Stomach (tissue), 8 donors: ENCODE measurements at regions not wholly inside any gene's neighbourhood (a gene's known extent, or its start where the extent isn't known, plus 50 kb on each side); places are given as distances from the start of the nearest gene placed in this dataset.
"Not testable (repeated sequence)": the region's sequence is repeated elsewhere in the genome, so short reads cannot be mapped to it uniquely, and the experiment has no call there.

ENCODE experiments used
- DNase-seq, 2 donors: peaks; one replicate each; pipeline versions ENCODE4 v3.0.0 to v3.0.0-alpha.2; 2013 to 2019
- H3K27ac ChIP-seq, 5 donors: fragments of 200-600 bp in 4 of 5; sonication (generic) in 4 of 5; one replicate each; pipeline ENCODE4 v1.5.1; 2013 to 2019; ENCODE audit warnings: mild to moderate bottlenecking in 1 of 5, moderate library complexity in 1 of 5
- H3K27me3 ChIP-seq, 3 donors: fragments of 200-600 bp; sonication (generic); one replicate each; pipeline ENCODE4 v1.5.1; 2017 to 2019; ENCODE audit warnings: mixed run types in 1 of 3
- H3K36me3 ChIP-seq, 4 donors: fragments of 200-600 bp; sonication (generic); 1 replicate in 3 of 4; 2 replicates in 1 of 4; pipeline ENCODE4 v1.5.1; 2016 to 2019
- H3K4me1 ChIP-seq, 4 donors: fragments of 200-600 bp; sonication (generic); one replicate each; pipeline ENCODE4 v1.5.1; 2016 to 2019
- H3K4me3 ChIP-seq, 4 donors: fragments of 200-600 bp; sonication (generic) in 3 of 4; one replicate each; pipeline ENCODE4 v1.5.1; 2016 to 2019; ENCODE audit warnings: mild to moderate bottlenecking in 1 of 4
- H3K9me3 ChIP-seq, 4 donors: fragments of 200-600 bp; sonication (generic); one replicate each; pipeline ENCODE4 v1.5.1; 2016 to 2019
- CTCF ChIP-seq, 7 experiments: fragments of 450-650 bp in 4 of 7; fragments of 200-600 bp in 3 of 7; sonication (generic) in 3 of 7; IDR thresholded peaks; one replicate each; pipeline ENCODE4 v1.5.1; 2016 to 2019; ENCODE audit warnings: antibody characterized with exemption in 7 of 7, control low read depth in 2 of 7, mild to moderate bottlenecking in 1 of 7
- EP300 ChIP-seq: sonication (generic); formaldehyde crosslinking; IDR thresholded peaks from one replicate; pipeline ENCODE4 v1.6.1; 2017; ENCODE audit warnings: antibody characterized with exemption
- POLR2A ChIP-seq, 4 donors: fragments of 450-650 bp; IDR thresholded peaks; one replicate each; pipeline ENCODE4 v1.6.1; 2016; ENCODE audit warnings: antibody characterized with exemption in 4 of 4, control low read depth in 2 of 4, mild to moderate bottlenecking in 1 of 4, moderate library complexity in 1 of 4
- POLR2AphosphoS5 ChIP-seq, 3 donors: sonication (generic); formaldehyde crosslinking; IDR thresholded peaks; one replicate each; pipeline ENCODE4 v1.6.1; 2016; ENCODE audit warnings: antibody characterized with exemption in 3 of 3
- WGBS, 5 donors: extraction: QIAGEN DNeasy Blood & Tissue Kit in 3 of 5; methylation state at CpG; one replicate each; pipeline versions ENCODE4 v1.1.5 to v1.1.7; 2013 to 2018; 5-methylcytosine and 5-hydroxymethylcytosine counted together
- intact Hi-C: fragments of 100-400 bp; cut with DNase I; formaldehyde crosslinking; loops from one replicate; pipeline ENCODE4 v1.15.1; 2023; ENCODE audit warnings: low total_unique reads
- donor health status: healthy with polysubstance abuse.
- donor health status: Bipolar disorder and iron deficiency.
- donor health status: healthy.

GRCh38 chr3:147161833-147162232 lies 244.5 kb downstream of the ZIC4 start:
- no peak for DNase-seq
- Histone ChIP-seq H3K4me1 (no peaks in the 10 kb centered on the region), H3K27me3 (no peaks in the 10 kb centered on the region), H3K4me3 (no peak overlapping the region), H3K9me3 (no peaks in the 10 kb centered on the region), H3K27ac (no peak overlapping the region), H3K36me3 (no peaks in the 10 kb centered on the region)
- 67 to 86% (median 77%) methylated on average over 3 of the region's 3 CpGs for WGBS, 5 donors
- intact Hi-C loops, result no loop called here
- TF ChIP-seq CTCF (IDR thresholded peaks at IDR 0.05) (no peak), EP300 (no peak), POLR2A (IDR thresholded peaks at IDR 0.05) (no peak), POLR2AphosphoS5 (IDR thresholded peaks at IDR 0.05) (no peak)

- H3K4me3 ChIP-seq, result no peak overlapping the region
- no peak overlapping the region for H3K27ac ChIP-seq
- DNase-seq, result no peak
- TF ChIP-seq EP300 (no peak), POLR2A (IDR thresholded peaks at IDR 0.05) (no peak), CTCF (IDR thresholded peaks at IDR 0.05) (no peak), POLR2AphosphoS5 (IDR thresholded peaks at IDR 0.05) (no peak)
- intact Hi-C loops, result no loop called here
- no peaks in the 10 kb centered on the region for H3K9me3 ChIP-seq
- H3K27me3 ChIP-seq, result no peaks in the 10 kb centered on the region
- no peaks in the 10 kb centered on the region for H3K36me3 ChIP-seq
- H3K4me1 ChIP-seq, result no peaks in the 10 kb centered on the region
Measured at GRCh38 chr3:147160984-147161383, 245.4 kb downstream of the ZIC4 start.

DNA sequence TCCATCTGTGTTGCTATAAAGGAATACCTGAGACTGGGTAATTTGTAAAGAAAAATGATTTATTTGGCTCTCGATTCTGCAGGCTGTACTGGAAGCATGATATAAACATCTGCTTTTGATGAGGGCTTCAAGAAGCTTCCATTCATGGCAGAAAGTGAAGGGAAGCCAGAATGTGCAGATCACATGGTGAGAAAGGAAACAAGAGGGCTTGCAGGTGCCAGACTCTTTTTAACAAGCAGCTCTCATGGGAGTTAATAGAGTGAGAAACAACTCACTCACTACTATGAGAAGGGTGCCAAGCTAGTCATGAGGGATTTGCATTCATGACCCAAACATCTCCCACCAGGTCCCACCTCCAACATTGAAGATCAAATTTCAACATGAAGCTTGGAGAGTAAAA lies 247.2 kb downstream of the ZIC4 start:
- H3K27ac ChIP-seq, result no peak overlapping the region
- H3K9me3 ChIP-seq, result peaks cover 0 to 13% (median 7%) of the 10 kb centered on the region in 4 donors
- WGBS, 5 donors, result 28 to 68% (median 64%) methylated on average over 1 of the region's 1 CpG
- no peak for TF ChIP-seq POLR2A (IDR thresholded peaks at IDR 0.05)
- TF ChIP-seq POLR2AphosphoS5 (IDR thresholded peaks at IDR 0.05), result no peak
- TF ChIP-seq CTCF (IDR thresholded peaks at IDR 0.05), result no peak
- TF ChIP-seq EP300, result no peak
- no peaks in the 10 kb centered on the region for H3K36me3 ChIP-seq
- DNase-seq, result no peak
- intact Hi-C loops, result no loop called here
- no peaks in the 10 kb centered on the region for H3K4me1 ChIP-seq
- no peaks in the 10 kb centered on the region for H3K27me3 ChIP-seq
- H3K4me3 ChIP-seq, result no peak overlapping the region

- no peak overlapping the region for H3K27ac ChIP-seq
- H3K9me3 ChIP-seq, result peaks cover 0 to 19% (median 15%) of the 10 kb centered on the region in 4 donors
- no peak for DNase-seq
- 60 to 69% (median 60%) methylated on average over 3 of the region's 3 CpGs for WGBS, 5 donors
- intact Hi-C loops, result no loop called here
- H3K4me1 ChIP-seq, result no peaks in the 10 kb centered on the region
- no peaks in the 10 kb centered on the region for H3K36me3 ChIP-seq
- TF ChIP-seq EP300 (no peak), POLR2AphosphoS5 (IDR thresholded peaks at IDR 0.05) (no peak), POLR2A (IDR thresholded peaks at IDR 0.05) (no peak), CTCF (IDR thresholded peaks at IDR 0.05) (no peak)
- H3K27me3 ChIP-seq, result no peaks in the 10 kb centered on the region
- no peak overlapping the region for H3K4me3 ChIP-seq
Measured at GRCh38 chr3:147157631-147158030, 248.7 kb downstream of the ZIC4 start.

DNA sequence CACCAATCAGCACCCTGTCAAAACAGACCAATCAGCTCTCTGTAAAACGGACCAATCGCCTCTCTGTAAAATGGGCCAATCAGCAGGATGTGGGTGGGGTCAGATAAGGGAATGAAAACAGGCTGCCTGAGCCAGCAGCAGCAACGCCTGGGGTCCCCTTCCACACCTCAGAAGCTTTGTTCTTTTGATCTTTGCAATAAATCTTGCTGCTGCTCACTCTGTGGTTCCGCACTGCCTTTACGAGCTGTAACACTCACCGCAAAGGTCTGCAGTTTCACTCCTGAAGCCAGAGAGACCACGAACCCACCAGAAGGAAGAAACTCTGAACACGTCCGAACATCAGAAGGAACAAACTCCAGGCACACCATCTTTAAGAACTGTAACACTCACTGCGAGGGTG lies 251.4 kb downstream of the ZIC4 start:
- H3K4me3 ChIP-seq, H3K27me3 ChIP-seq, H3K27ac ChIP-seq, intact Hi-C loops, H3K36me3 ChIP-seq, H3K4me1 ChIP-seq, DNase-seq: not testable (repeated sequence)
- peaks cover 0 to 19% (median 15%) of the 10 kb centered on the region in 4 donors for H3K9me3 ChIP-seq
- WGBS, 5 donors, result 83 to 90% (median 86%) methylated on average over 10 of the region's 10 CpGs
